ENCODE measurements at regions not wholly inside any gene's neighbourhood (a gene's known extent, or its start where the extent isn't known, plus 50 kb on each side); places are given as distances from the start of the nearest gene placed in this dataset.

- no peak for DNase-seq
Observed at GRCh38 chr9:134967547-134967930, 49.8 kb upstream of the FCN1 start.

- DNase-seq: peak; percentile 25
Observed at GRCh38 chr9:134968011-134968822, 50.5 kb upstream of the FCN1 start.

- no peak for DNase-seq
Observed at GRCh38 chr9:134968823-134969090, 51.0 kb upstream of the FCN1 start.

- peak; percentile 24 for DNase-seq
Observed at GRCh38 chr9:134969156-134970045, 51.7 kb upstream of the FCN1 start.

- no peak for DNase-seq
Observed at GRCh38 chr9:134970198-134970597, 52.5 kb upstream of the FCN1 start.

- peak; percentile 55 for DNase-seq
Observed at GRCh38 chr9:134970719-134971118, 53.0 kb upstream of the FCN1 start.

- DNase-seq: no peak
Observed at GRCh38 chr9:134971196-134971595, 53.5 kb upstream of the FCN1 start.

- no peak for DNase-seq
Observed at GRCh38 chr9:134971696-134972095, 54.0 kb upstream of the FCN1 start.

- no peak for DNase-seq
Observed at GRCh38 chr9:134972140-134972539, 54.4 kb upstream of the FCN1 start.

- DNase-seq: no peak
Observed at GRCh38 chr9:134975253-134975652, 57.5 kb upstream of the FCN1 start.

- no peak for DNase-seq
Observed at GRCh38 chr9:134976403-134976802, 58.7 kb upstream of the FCN1 start.

- no peak for DNase-seq
Observed at GRCh38 chr9:134978272-134978671, 60.6 kb upstream of the FCN1 start.

GRCh38 chr9:134980516-134980915 lies 62.8 kb upstream of the FCN1 start:
- DNase-seq: no peak

- DNase-seq: no peak
Observed at GRCh38 chr9:134980991-134981390, 63.3 kb upstream of the FCN1 start.

- DNase-seq: no peak
Observed at GRCh38 chr9:134981829-134982228, 64.1 kb upstream of the FCN1 start.

- no peak for DNase-seq
Observed at GRCh38 chr9:134982311-134982710, 64.6 kb upstream of the FCN1 start.

- peak; percentile 38 for DNase-seq
Observed at GRCh38 chr9:134983074-134983473, 65.4 kb upstream of the FCN1 start.

GRCh38 chr9:134983506-134984371 lies 66.0 kb upstream of the FCN1 start:
- no peak for DNase-seq

GRCh38 chr9:134984372-134985265 lies 66.9 kb upstream of the FCN1 start:
- no peak for DNase-seq

GRCh38 chr9:134985451-134985850 lies 67.7 kb upstream of the FCN1 start:
- no peak for DNase-seq

GRCh38 chr9:134986957-134987356 lies 69.2 kb upstream of the FCN1 start:
- DNase-seq: no peak

- no peak for DNase-seq
Observed at GRCh38 chr9:134987376-134987775, 69.7 kb upstream of the FCN1 start.

All from NCI-H82 (cell line).